ENCODE measurements at regions not wholly inside any gene's neighbourhood (a gene's known extent, or its start where the extent isn't known, plus 50 kb on each side); places are given as distances from the start of the nearest gene placed in this dataset.

GRCh38 chr9:118630079-118630478, 739.2 kb downstream of the BRINP1 start:
- TF ChIP-seq, protein P1, sequence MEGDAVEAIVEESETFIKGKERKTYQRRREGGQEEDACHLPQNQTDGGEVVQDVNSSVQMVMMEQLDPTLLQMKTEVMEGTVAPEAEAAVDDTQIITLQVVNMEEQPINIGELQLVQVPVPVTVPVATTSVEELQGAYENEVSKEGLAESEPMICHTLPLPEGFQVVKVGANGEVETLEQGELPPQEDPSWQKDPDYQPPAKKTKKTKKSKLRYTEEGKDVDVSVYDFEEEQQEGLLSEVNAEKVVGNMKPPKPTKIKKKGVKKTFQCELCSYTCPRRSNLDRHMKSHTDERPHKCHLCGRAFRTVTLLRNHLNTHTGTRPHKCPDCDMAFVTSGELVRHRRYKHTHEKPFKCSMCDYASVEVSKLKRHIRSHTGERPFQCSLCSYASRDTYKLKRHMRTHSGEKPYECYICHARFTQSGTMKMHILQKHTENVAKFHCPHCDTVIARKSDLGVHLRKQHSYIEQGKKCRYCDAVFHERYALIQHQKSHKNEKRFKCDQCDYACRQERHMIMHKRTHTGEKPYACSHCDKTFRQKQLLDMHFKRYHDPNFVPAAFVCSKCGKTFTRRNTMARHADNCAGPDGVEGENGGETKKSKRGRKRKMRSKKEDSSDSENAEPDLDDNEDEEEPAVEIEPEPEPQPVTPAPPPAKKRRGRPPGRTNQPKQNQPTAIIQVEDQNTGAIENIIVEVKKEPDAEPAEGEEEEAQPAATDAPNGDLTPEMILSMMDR (IDR thresholded peaks at IDR 0.05; ENCODE audit: insufficient read depth, low read depth, low read length) = no peak
- ChIA-PET CTCF (no interaction called here), POLR2A (no interaction called here)
- no peaks in the 10 kb centered on the region for H3K27me3 ChIP-seq (ENCODE audit: control insufficient read depth, insufficient read depth, low read length)
- no peaks in the 10 kb centered on the region for H3K36me3 ChIP-seq (ENCODE audit: control insufficient read depth, insufficient read depth, low read length)
- no peak overlapping the region for H3K4me3 ChIP-seq (ENCODE audit: low read depth, low read length)
- no peak for DNase-seq (ENCODE audit: low read depth)

GRCh38 chr9:118630931-118631595, 738.2 kb downstream of the BRINP1 start:
- H3K36me3 ChIP-seq (ENCODE audit: control insufficient read depth, insufficient read depth, low read length) = no peaks in the 10 kb centered on the region
- no peak for DNase-seq (ENCODE audit: low read depth)
- TF ChIP-seq, protein P1 (IDR thresholded peaks at IDR 0.05; ENCODE audit: insufficient read depth, low read depth, low read length) = no peak
- POLR2A ChIA-PET = no interaction called here
- CTCF ChIA-PET = interaction anchor here (0.6 kb wide), 1 partner anchor 11 kb away, joined by 3 read pairs; no protein-coding TSS in a partner anchor
- H3K27me3 ChIP-seq (ENCODE audit: control insufficient read depth, insufficient read depth, low read length) = no peaks in the 10 kb centered on the region
- no peak overlapping the region for H3K4me3 ChIP-seq (ENCODE audit: low read depth, low read length)

- H3K4me3 ChIP-seq (ENCODE audit: low read depth, low read length) = no peak overlapping the region
- CTCF ChIA-PET = no interaction called here
Observed at GRCh38 chr9:118631956-118632355, 737.3 kb downstream of the BRINP1 start.

DNA sequence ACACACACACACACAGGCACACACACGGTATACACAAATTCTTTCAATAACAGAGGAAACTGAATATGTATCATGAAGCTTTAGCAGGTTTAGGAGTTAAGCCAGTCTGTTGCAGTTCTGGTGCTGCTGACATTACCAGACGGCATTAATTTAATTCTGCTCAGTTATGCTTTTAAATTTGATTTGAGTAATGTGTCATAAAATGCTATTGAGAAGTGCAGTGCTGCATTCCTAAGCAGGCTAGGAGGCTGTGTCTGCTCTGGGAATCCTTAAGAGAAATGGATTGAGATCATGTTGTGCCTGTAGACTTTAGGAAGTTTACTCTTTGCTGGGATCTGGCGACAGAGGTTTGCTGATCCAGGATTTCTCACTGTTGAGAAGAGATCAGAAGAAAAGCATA, 733.8 kb downstream of the BRINP1 start:
- ChIA-PET POLR2A (no interaction called here), CTCF (no interaction called here)
- no peaks in the 10 kb centered on the region for H3K27me3 ChIP-seq (ENCODE audit: control insufficient read depth, insufficient read depth, low read length)
- H3K4me3 ChIP-seq (ENCODE audit: low read depth, low read length) = no peak overlapping the region
- TF ChIP-seq, protein P1 (IDR thresholded peaks at IDR 0.05; ENCODE audit: insufficient read depth, low read depth, low read length) = no peak
- no peak for DNase-seq (ENCODE audit: low read depth)
- H3K36me3 ChIP-seq (ENCODE audit: control insufficient read depth, insufficient read depth, low read length) = no peaks in the 10 kb centered on the region

More at GRCh38 chr9:118631956-118632355, 737.3 kb downstream of the BRINP1 start:
- no peak for DNase-seq (ENCODE audit: low read depth)
- TF ChIP-seq, protein P1 (IDR thresholded peaks at IDR 0.05; ENCODE audit: insufficient read depth, low read depth, low read length) = no peak
- POLR2A ChIA-PET = no interaction called here
- no peaks in the 10 kb centered on the region for H3K27me3 ChIP-seq (ENCODE audit: control insufficient read depth, insufficient read depth, low read length)
- H3K36me3 ChIP-seq (ENCODE audit: control insufficient read depth, insufficient read depth, low read length) = no peaks in the 10 kb centered on the region

DNA sequence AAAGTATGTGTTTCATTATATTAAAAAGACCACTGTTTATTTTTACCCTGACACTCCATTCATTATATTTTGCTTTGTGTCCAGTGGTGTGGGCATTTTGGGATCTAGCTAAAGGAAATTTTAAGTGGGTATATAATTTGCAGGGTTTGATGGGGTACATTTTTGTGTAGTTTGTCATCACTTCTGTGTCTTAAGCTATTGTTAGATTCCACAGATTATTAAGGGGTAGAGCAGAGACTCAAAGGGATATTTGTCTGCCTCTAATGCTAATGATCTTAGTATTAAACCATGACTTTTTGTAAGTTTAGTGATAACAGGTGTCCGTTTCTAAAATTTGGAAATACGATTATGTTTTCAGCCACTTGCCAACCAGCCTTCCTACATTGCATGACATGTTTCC, 731.6 kb downstream of the BRINP1 start:
- DNase-seq (ENCODE audit: low read depth) = no peak
- no peaks in the 10 kb centered on the region for H3K27me3 ChIP-seq (ENCODE audit: control insufficient read depth, insufficient read depth, low read length)
- no peak overlapping the region for H3K4me3 ChIP-seq (ENCODE audit: low read depth, low read length)
- TF ChIP-seq, protein P1 (IDR thresholded peaks at IDR 0.05; ENCODE audit: insufficient read depth, low read depth, low read length) = no peak
- no peaks in the 10 kb centered on the region for H3K36me3 ChIP-seq (ENCODE audit: control insufficient read depth, insufficient read depth, low read length)
- POLR2A ChIA-PET = no interaction called here
- CTCF ChIA-PET = no interaction called here

Measured in BJ (cell line).